ENCODE measurements at regions not wholly inside any gene's neighbourhood (a gene's known extent, or its start where the extent isn't known, plus 50 kb on each side); places are given as distances from the start of the nearest gene placed in this dataset.

GRCh38 chr1:38139738-38140487 is 93.3 kb upstream of the POU3F1 start:
- no peak overlapping the region for H2AFZ ChIP-seq (ENCODE audit: low read depth, low read length)
- no peak; the same call in 2 of the 3 replicates for ATAC-seq
- in situ Hi-C loops (cut with MboI), result no loop called here

GRCh38 chr1:38138498-38139233 is 92.1 kb upstream of the POU3F1 start:
- intact Hi-C loops (cut with micrococcal nuclease), result no loop called here
- Histone ChIP-seq H4K20me1 (replicated peaks; ENCODE audit: control insufficient read depth, insufficient read depth, low read length) (0 out of 2 replicates have a peak, but pooled peaks cover 14% of the 10 kb centered on the region), H3K27me3 (ENCODE audit: control insufficient read depth in 2 of 2, insufficient read depth in 2 of 2, low read length in 2 of 2) (peaks cover 62 to 82% of the 10 kb centered on the region in 2 experiments), H3K36me3 (ENCODE audit: control insufficient read depth, insufficient read depth, low read length) (no peaks in the 10 kb centered on the region), H3K9me3 (replicated peaks; ENCODE audit: control insufficient read depth, insufficient read depth, low read depth, low read length) (no peaks in the 10 kb centered on the region), H3K4me2 (ENCODE audit: insufficient read depth, low read length) (no peak overlapping the region), H3K4me1 (replicated peaks in 1 of 2; ENCODE audit: control insufficient read depth in 2 of 2, insufficient read depth in 2 of 2, low read length in 2 of 2) (peaks cover 0 to 3% of the 10 kb centered on the region in 2 experiments; a peak in 1 of 5 replicates), H3K79me2 (ENCODE audit: control insufficient read depth, insufficient read depth, low read length) (no peaks in the 10 kb centered on the region), H3K4me3 (no peak overlapping the region), H2AFZ (ENCODE audit: low read depth, low read length) (no peak overlapping the region), H3K9ac (ENCODE audit: insufficient read depth in 1 of 2, low read depth in 2 of 2, low read length in 2 of 2) (no peak overlapping the region), H3K9me1 (ENCODE audit: control insufficient read depth, insufficient read depth, low read length) (peaks cover 3% of the 10 kb centered on the region), H3K27ac (ENCODE audit: extremely low read depth, low read depth, low read length) (no peak overlapping the region)
- no TSS peak for BruUV-seq (replicated peaks)
- ATAC-seq (no peak), FAIRE-seq (no peak), DNase-seq (ENCODE audit: extremely low read depth in 1 of 4, low spot score in 3 of 4) (no peak)
- ChIA-PET POLR2A (interaction anchor here (0.7 to 1.1 kb wide), 2 partner anchors 15 to 106 kb away, joined by 3 read pairs; no protein-coding TSS in a partner anchor), CTCF (ENCODE audit: low intra/inter-chr PET ratio) (no interaction called here)
- no peak for TF ChIP-seq SMARCA5 (IDR thresholded peaks at IDR 0.05)
- WGBS (ENCODE audit: insufficient coverage, low coverage, missing lambda C conversion rate), result 0% methylated on average over 5 of the region's 6 CpGs
- in situ Hi-C loops (cut with MboI), result no loop called here

More at GRCh38 chr1:38139738-38140487, 93.3 kb upstream of the POU3F1 start:
- Histone ChIP-seq H3K4me2 (ENCODE audit: insufficient read depth, low read length) (no peak overlapping the region), H3K4me3 (no peak overlapping the region), H3K79me2 (ENCODE audit: control insufficient read depth, insufficient read depth, low read length) (no peaks in the 10 kb centered on the region), H3K4me1 (replicated peaks in 1 of 2; ENCODE audit: control insufficient read depth in 2 of 2, insufficient read depth in 2 of 2, low read length in 2 of 2) (no peaks in the 10 kb centered on the region), H3K36me3 (ENCODE audit: control insufficient read depth, insufficient read depth, low read length) (no peaks in the 10 kb centered on the region), H3K27me3 (ENCODE audit: control insufficient read depth in 2 of 2, insufficient read depth in 2 of 2, low read length in 2 of 2) (peaks cover 53 to 76% of the 10 kb centered on the region in 2 experiments), H3K9me1 (ENCODE audit: control insufficient read depth, insufficient read depth, low read length) (peaks cover 3% of the 10 kb centered on the region), H3K9ac (ENCODE audit: insufficient read depth in 1 of 2, low read depth in 2 of 2, low read length in 2 of 2) (no peak overlapping the region), H3K9me3 (replicated peaks; ENCODE audit: control insufficient read depth, insufficient read depth, low read depth, low read length) (no peaks in the 10 kb centered on the region), H4K20me1 (replicated peaks; ENCODE audit: control insufficient read depth, insufficient read depth, low read length) (0 out of 2 replicates have a peak, but pooled peaks cover 14% of the 10 kb centered on the region), H3K27ac (ENCODE audit: extremely low read depth, low read depth, low read length) (no peak overlapping the region)
- POLR2A ChIA-PET, result interaction anchor here (0.5 to 1.3 kb wide), 4 partner anchors 17 to 53 kb away, joined by 3 to 4 read pairs (median 3); no protein-coding TSS in a partner anchor
- BruUV-seq (replicated peaks), result no TSS peak
- CTCF ChIA-PET (ENCODE audit: low intra/inter-chr PET ratio), result no interaction called here
- no peak for DNase-seq (ENCODE audit: extremely low read depth in 1 of 4, low spot score in 3 of 4)
- no peak for FAIRE-seq
- intact Hi-C loops (cut with micrococcal nuclease), result no loop called here
- WGBS (ENCODE audit: insufficient coverage, low coverage, missing lambda C conversion rate), result 1% methylated on average over 15 of the region's 15 CpGs
- TF ChIP-seq ZNF324 (CRISPR knock-in tag; IDR thresholded peaks at IDR 0.05), result no peak
- no peak for TF ChIP-seq FIP1L1 (IDR thresholded peaks at IDR 0.05; ENCODE audit: low read depth, low read length, poor library complexity, severe bottlenecking)
- no peak for TF ChIP-seq ELF4 (CRISPR knock-in tag; IDR thresholded peaks at IDR 0.05)

All from K562 (cell line).